ENCODE measurements at regions not wholly inside any gene's neighbourhood (a gene's known extent, or its start where the extent isn't known, plus 50 kb on each side); places are given as distances from the start of the nearest gene placed in this dataset.
"Not testable (repeated sequence)": the region's sequence is repeated elsewhere in the genome, so short reads cannot be mapped to it uniquely, and the experiment has no call there.

GRCh38 chr2:205867371-205867770 lies 185.1 kb downstream of the NRP2 start:
- DNase-seq (ENCODE audit: low read depth), result no peak
- TF ChIP-seq CTCF (IDR thresholded peaks at IDR 0.05; ENCODE audit: low read length, missing control alignments), result no peak
- H3K4me3 ChIP-seq (replicated peaks; ENCODE audit: low read depth, low read length), result no peak overlapping the region

- H3K4me3 ChIP-seq (replicated peaks; ENCODE audit: low read depth, low read length), result no peak overlapping the region
- no peak for DNase-seq (ENCODE audit: low read depth)
- no peak for TF ChIP-seq CTCF (IDR thresholded peaks at IDR 0.05; ENCODE audit: low read length, missing control alignments)
These were observed 183.7 kb downstream of the NRP2 start for GRCh38 chr2:205865905-205866441.

GRCh38 chr2:205865056-205865455 lies 182.8 kb downstream of the NRP2 start:
- no peak overlapping the region for H3K4me3 ChIP-seq (replicated peaks; ENCODE audit: low read depth, low read length)
- no peak for TF ChIP-seq CTCF (IDR thresholded peaks at IDR 0.05; ENCODE audit: low read length, missing control alignments)
- DNase-seq (ENCODE audit: low read depth), result no peak

- H3K4me3 ChIP-seq (replicated peaks; ENCODE audit: low read depth, low read length), result no peak overlapping the region
- no peak for DNase-seq (ENCODE audit: low read depth)
- no peak for TF ChIP-seq CTCF (IDR thresholded peaks at IDR 0.05; ENCODE audit: low read length, missing control alignments)
These were observed 182.2 kb downstream of the NRP2 start for GRCh38 chr2:205864491-205864890.

GRCh38 chr2:205862761-205863160 lies 180.5 kb downstream of the NRP2 start:
- H3K4me3 ChIP-seq (replicated peaks; ENCODE audit: low read depth, low read length); DNase-seq (ENCODE audit: low read depth): not testable (repeated sequence)

- no peak for DNase-seq (ENCODE audit: low read depth)
- H3K4me3 ChIP-seq (replicated peaks; ENCODE audit: low read depth, low read length), result no peak overlapping the region
- no peak for TF ChIP-seq CTCF (IDR thresholded peaks at IDR 0.05; ENCODE audit: low read length, missing control alignments)
These were observed 178.6 kb downstream of the NRP2 start for GRCh38 chr2:205860885-205861284.

- TF ChIP-seq CTCF (IDR thresholded peaks at IDR 0.05; ENCODE audit: low read length, missing control alignments), result no peak
- H3K4me3 ChIP-seq (replicated peaks; ENCODE audit: low read depth, low read length), result no peak overlapping the region
- no peak for DNase-seq (ENCODE audit: low read depth)
These were observed 177.9 kb downstream of the NRP2 start for GRCh38 chr2:205860181-205860580.
